Psoas muscle (tissue), 7 donors: ENCODE measurements at regions not wholly inside any gene's neighbourhood (a gene's known extent, or its start where the extent isn't known, plus 50 kb on each side); places are given as distances from the start of the nearest gene placed in this dataset.
"Not testable (repeated sequence)": the region's sequence is repeated elsewhere in the genome, so short reads cannot be mapped to it uniquely, and the experiment has no call there.

Source experiments
- ATAC-seq, 4 donors: fragments of 200-7000 bp; cut with Tn5 transposase; one replicate each; pipeline ENCODE4 v1.9.1; 2020; ENCODE audit warnings: moderate library complexity in 3 of 4, mild to moderate bottlenecking in 2 of 4
- DNase-seq, 2 donors: peaks; one replicate each; pipeline ENCODE4 v3.0.0-alpha.2; 2020
- H3K27ac ChIP-seq: fragments of 200-600 bp; one replicate; pipeline ENCODE4 v1.8.0; 2022
- H3K27me3 ChIP-seq, 3 donors: fragments of 200-600 bp in 1 of 3; one replicate each; pipeline versions ENCODE4 v1.6.1 to v1.8.0; 2013 to 2022; ENCODE audit warnings: low read length in 2 of 3, mild to moderate bottlenecking in 2 of 3, moderate library complexity in 1 of 3; ENCODE audit not compliant: insufficient read depth in 3 of 3
- H3K36me3 ChIP-seq, 2 donors: fragments of 200-600 bp in 1 of 2; one replicate each; pipeline versions ENCODE4 v1.6.1 to v1.8.0; 2013 to 2022; ENCODE audit warnings: low read depth in 1 of 2, mild to moderate bottlenecking in 1 of 2, moderate library complexity in 1 of 2; ENCODE audit not compliant: insufficient read depth in 1 of 2
- H3K4me1 ChIP-seq: fragments of 200-600 bp; one replicate; pipeline ENCODE4 v1.8.0; 2022
- H3K4me3 ChIP-seq: fragments of 200-600 bp; one replicate; pipeline ENCODE4 v1.8.0; 2022; ENCODE audit warnings: mild to moderate bottlenecking
- H3K9me3 ChIP-seq: fragments of 200-600 bp; one replicate; pipeline ENCODE4 v1.8.0; 2022
- WGBS, 3 donors: extraction: QIAGEN DNeasy Blood & Tissue Kit; methylation state at CpG; one replicate each; pipeline versions ENCODE4 v1.1.6 to v1.1.7; 2013; 5-methylcytosine and 5-hydroxymethylcytosine counted together
- intact Hi-C, 2 donors: fragments of 100-400 bp; cut with DNase I; formaldehyde crosslinking; loops; one replicate each; pipeline versions ENCODE4 v1.11.0 to v1.14.2; 2022
- TF ChIP-seq, protein P1 (sequence below): fragments of 200-600 bp; IDR thresholded peaks from one replicate; pipeline ENCODE4 v1.8.0; 2022; ENCODE audit warnings: antibody characterized with exemption
- donor health status: healthy with polysubstance abuse.
- donor health status: DM: no; HTN: no; CAD: no; lungs with moderate emphysema.
- donor health status: Bipolar disorder and iron deficiency.
- donor health status: healthy.
- donor health status: DM: yes; HTN: yes; CAD: no.
- donor health status: DM: no; HTN: no; CAD: no.
- donor health status: DM: yes; HTN: yes; CAD: no.

DNA sequence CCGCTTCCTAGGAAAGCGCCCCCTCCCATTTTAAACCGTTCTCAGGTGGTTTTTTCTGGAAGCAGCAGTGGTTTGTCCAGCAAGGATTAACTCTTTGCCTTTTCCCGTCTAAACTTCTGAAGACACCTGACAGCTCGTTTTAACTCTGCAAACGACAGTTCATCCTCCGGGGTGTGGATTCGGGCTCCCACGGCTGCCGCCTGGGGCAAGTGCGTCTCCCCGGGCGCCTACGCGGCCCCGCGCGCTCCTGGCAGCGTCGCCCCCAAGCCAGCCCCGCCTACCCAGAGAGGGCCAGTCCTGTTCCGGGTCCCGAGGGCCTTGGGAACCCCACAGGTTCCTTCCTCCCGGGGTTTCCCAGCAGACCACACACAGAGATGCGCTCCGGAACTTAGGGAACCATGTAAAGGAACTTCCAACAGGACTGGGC lies 54.4 kb downstream of the PRR18 start:
- Histone ChIP-seq H3K4me1 (peaks cover 8% of the 10 kb centered on the region), H3K27me3 (peaks cover 0 to 47% (median 17%) of the 10 kb centered on the region in 3 donors), H3K27ac (no peak overlapping the region), H3K9me3 (no peaks in the 10 kb centered on the region), H3K36me3 (no peaks in the 10 kb centered on the region), H3K4me3 (peak overlapping the region; percentile 63)
- ATAC-seq (peak in 1 of 4 donors; percentile 43), DNase-seq (peak in 1 of 2 donors; percentile 34)
- 6 to 10% (median 9%) methylated on average over 26 of the region's 26 CpGs for WGBS, 3 donors
- intact Hi-C loops: no loop called here
- TF ChIP-seq, protein P1, sequence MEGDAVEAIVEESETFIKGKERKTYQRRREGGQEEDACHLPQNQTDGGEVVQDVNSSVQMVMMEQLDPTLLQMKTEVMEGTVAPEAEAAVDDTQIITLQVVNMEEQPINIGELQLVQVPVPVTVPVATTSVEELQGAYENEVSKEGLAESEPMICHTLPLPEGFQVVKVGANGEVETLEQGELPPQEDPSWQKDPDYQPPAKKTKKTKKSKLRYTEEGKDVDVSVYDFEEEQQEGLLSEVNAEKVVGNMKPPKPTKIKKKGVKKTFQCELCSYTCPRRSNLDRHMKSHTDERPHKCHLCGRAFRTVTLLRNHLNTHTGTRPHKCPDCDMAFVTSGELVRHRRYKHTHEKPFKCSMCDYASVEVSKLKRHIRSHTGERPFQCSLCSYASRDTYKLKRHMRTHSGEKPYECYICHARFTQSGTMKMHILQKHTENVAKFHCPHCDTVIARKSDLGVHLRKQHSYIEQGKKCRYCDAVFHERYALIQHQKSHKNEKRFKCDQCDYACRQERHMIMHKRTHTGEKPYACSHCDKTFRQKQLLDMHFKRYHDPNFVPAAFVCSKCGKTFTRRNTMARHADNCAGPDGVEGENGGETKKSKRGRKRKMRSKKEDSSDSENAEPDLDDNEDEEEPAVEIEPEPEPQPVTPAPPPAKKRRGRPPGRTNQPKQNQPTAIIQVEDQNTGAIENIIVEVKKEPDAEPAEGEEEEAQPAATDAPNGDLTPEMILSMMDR: no peak

DNA sequence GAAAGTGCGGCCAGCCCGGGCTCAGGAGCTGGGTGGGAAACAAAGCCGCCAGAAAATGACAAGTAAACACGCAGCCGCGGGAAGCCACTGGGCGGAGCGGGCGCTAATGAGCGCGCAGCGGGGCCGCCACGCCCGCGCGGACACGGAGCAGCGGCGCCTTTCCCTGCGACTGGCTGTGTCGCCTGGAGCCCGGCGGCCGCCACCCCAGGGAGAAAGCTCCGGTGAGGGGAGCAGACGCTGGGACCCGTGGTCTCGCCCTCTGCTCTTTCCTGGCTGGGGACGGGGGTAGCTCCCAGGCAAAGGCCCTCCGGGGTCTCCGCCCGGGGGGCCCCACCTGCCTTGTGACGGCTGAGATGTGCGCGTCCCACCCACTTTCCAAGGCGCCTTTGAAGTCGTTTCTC lies 54.9 kb downstream of the PRR18 start:
- Histone ChIP-seq H3K4me1 (peaks cover 8% of the 10 kb centered on the region), H3K27ac (no peak overlapping the region), H3K27me3 (peaks cover 0 to 47% (median 17%) of the 10 kb centered on the region in 3 donors), H3K4me3 (peak overlapping the region; percentile 63), H3K36me3 (no peaks in the 10 kb centered on the region), H3K9me3 (no peaks in the 10 kb centered on the region)
- WGBS, 3 donors: 2 to 4% (median 2%) methylated on average over 29 to 38 of the region's 38 CpGs
- peak in 1 of 2 donors; percentile 58 for DNase-seq
- TF ChIP-seq, protein P1: no peak
- intact Hi-C loops: no loop called here
- ATAC-seq: peak in 1 of 4 donors; percentile 57

DNA sequence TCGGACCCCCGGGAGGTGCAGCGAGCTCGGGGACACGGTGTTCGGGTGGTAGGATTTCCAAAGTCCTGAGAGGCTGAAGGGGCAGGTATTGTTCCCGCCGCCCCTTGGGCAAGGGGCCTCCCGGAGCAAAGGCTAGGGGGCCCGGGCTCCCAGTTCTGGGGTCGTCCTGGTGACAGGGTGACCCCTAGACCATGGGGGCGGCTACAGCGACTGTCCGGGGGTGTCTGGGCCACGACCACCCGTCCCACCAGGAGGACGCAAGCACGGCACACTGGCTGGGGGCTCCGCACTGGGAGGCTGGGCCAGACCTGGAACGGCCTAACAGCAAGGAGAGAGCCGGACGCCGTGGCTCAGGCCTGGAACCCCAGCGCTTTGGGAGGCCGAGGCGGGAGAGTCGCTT lies 55.6 kb downstream of the PRR18 start:
- TF ChIP-seq, protein P1: no peak
- H3K4me3 ChIP-seq: no peak overlapping the region
- no peak for DNase-seq
- no peak overlapping the region for H3K27ac ChIP-seq
- H3K9me3 ChIP-seq: no peaks in the 10 kb centered on the region
- ATAC-seq: no peak
- H3K36me3 ChIP-seq: no peaks in the 10 kb centered on the region
- H3K27me3 ChIP-seq: peaks cover 0 to 42% (median 17%) of the 10 kb centered on the region in 3 donors
- WGBS, 3 donors: 85 to 91% (median 90%) methylated on average over 26 to 27 of the region's 27 CpGs
- intact Hi-C loops: no loop called here
- H3K4me1 ChIP-seq: peaks cover 8% of the 10 kb centered on the region

DNA sequence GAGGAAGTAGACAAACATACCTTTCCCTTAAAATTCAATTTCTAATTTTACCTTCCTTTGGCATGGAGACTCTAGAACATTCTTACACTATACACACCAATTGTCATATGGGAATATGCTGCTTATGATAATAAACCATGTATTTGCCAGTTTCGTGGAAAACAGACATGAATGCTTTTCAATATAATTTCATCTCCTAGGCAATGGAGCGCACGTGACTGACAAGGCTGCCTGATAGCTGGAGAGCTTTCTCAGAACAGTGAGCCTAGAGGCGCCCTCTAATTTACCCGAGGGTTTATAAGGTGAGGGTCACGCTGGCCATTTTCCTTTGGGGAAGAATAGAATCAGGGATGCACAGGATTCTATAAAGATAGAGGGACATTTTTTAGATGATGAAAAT lies 56.5 kb downstream of the PRR18 start:
- ATAC-seq (no peak), DNase-seq (no peak)
- no peaks in the 10 kb centered on the region for H3K36me3 ChIP-seq
- 52 to 55% (median 55%) methylated on average over 6 of the region's 6 CpGs for WGBS, 3 donors
- intact Hi-C loops: no loop called here
- TF ChIP-seq, protein P1: no peak
- H3K27ac ChIP-seq: no peak overlapping the region
- H3K27me3 ChIP-seq: peaks cover 0 to 34% (median 15%) of the 10 kb centered on the region in 3 donors
- H3K4me3 ChIP-seq: no peak overlapping the region
- H3K9me3 ChIP-seq: no peaks in the 10 kb centered on the region
- peaks cover 8% of the 10 kb centered on the region for H3K4me1 ChIP-seq

DNA sequence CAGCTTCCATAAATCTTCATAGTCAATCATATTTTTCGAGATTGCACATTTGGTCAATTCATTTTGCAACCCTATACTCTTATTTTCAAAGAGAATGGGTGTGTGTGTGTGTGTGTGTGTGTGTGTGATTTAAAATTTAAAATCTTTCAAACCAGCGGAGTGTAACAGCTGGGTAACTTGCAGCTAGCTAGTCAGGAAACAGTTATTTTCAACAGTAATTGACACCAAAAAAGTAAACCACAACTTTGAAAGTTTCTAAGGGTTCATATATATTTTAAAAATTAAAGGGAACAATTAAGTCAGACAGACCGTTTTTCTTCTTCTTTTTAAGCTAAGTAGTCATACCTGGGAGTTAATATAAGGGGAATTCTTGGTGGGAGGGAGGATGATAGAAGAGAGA lies 57.0 kb downstream of the PRR18 start:
- TF ChIP-seq, protein P1: no peak
- Histone ChIP-seq H3K27ac (no peak overlapping the region), H3K9me3 (no peaks in the 10 kb centered on the region), H3K36me3 (no peaks in the 10 kb centered on the region), H3K4me3 (no peak overlapping the region), H3K27me3 (peaks cover 0 to 34% (median 15%) of the 10 kb centered on the region in 3 donors), H3K4me1 (peaks cover 8% of the 10 kb centered on the region)
- ATAC-seq (no peak), DNase-seq (no peak)
- 42 to 44% (median 43%) methylated on average over 3 of the region's 3 CpGs for WGBS, 3 donors
- intact Hi-C loops: no loop called here

DNA sequence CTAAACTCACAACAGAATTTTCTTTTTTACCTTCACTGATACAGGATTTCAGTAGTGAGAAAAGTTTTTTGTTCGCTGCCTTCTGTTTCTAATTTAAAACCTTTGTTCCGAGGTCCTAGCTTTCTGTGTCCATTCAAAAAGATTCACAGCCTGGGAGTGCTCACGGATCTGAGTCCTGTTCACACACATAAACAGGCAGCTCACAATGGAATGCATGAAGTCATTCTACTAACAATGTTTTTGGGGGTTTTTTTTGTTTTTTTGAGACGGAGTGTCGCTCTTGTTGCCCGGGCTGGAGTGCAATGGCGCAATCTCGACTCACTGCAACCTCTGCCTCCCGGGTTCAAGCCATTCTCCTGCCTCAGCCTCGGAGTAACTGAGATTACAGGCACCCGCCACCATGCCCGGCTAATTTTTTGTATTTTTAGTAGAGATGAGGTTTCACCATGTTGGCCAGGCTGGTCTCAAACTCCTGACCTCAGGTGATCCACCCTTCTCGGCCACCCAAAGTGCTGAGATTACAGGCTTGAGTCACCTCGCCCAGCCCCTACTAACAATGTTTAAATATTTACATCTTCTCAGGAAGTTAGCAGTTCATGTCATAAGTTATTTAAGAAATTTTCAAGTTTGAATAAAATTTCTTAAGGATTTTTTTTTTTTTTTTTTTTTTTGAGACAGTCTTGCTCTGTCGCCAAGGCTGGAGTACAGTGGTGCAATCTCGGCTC lies 59.0 kb downstream of the PRR18 start:
- DNase-seq, H3K36me3 ChIP-seq, H3K4me3 ChIP-seq, H3K4me1 ChIP-seq, H3K27ac ChIP-seq, H3K9me3 ChIP-seq, intact Hi-C loops, ATAC-seq: not testable (repeated sequence)
- WGBS, 3 donors: 87 to 89% (median 87%) methylated on average over 12 to 16 of the region's 16 CpGs
- peaks cover 0 to 35% (median 16%) of the 10 kb centered on the region in 3 donors for H3K27me3 ChIP-seq
